Mucosa of descending colon (tissue), 3 donors: ENCODE measurements at regions not wholly inside any gene's neighbourhood (a gene's known extent, or its start where the extent isn't known, plus 50 kb on each side); places are given as distances from the start of the nearest gene placed in this dataset.

Experiments used
- ATAC-seq: fragments of 200-7000 bp; cut with Tn5 transposase; one replicate; pipeline ENCODE4 v1.9.1; 2020; ENCODE audit warnings: mild to moderate bottlenecking, moderate library complexity
- DNase-seq, 3 donors: peaks; one replicate each; pipeline ENCODE4 v3.0.0-alpha.2; 2020
- H3K36me3 ChIP-seq: fragments of 200-600 bp; one replicate; pipeline ENCODE4 v1.8.0; 2021; ENCODE audit warnings: low read depth, mild to moderate bottlenecking
- H3K4me1 ChIP-seq: fragments of 200-600 bp; one replicate; pipeline ENCODE4 v1.8.0; 2021; ENCODE audit warnings: low read depth, mild to moderate bottlenecking
- H3K4me3 ChIP-seq: fragments of 200-600 bp; one replicate; pipeline ENCODE4 v1.8.0; 2021; ENCODE audit warnings: mild to moderate bottlenecking
- H3K9me3 ChIP-seq: fragments of 200-600 bp; one replicate; pipeline ENCODE4 v1.8.0; 2021; ENCODE audit warnings: mild to moderate bottlenecking
- CTCF ChIP-seq: fragments of 200-600 bp; IDR thresholded peaks from one replicate; pipeline ENCODE4 v1.8.0; 2022; ENCODE audit warnings: antibody characterized with exemption, mild to moderate bottlenecking
- intact Hi-C, 2 donors: fragments of 100-400 bp; cut with DNase I in 1 of 2; cut with micrococcal nuclease in 1 of 2; formaldehyde crosslinking; loops; one replicate each; pipeline versions ENCODE4 v1.11.0 to v1.11.1; 2022; cut with DNase I, micrococcal nuclease
- donor health status: DM: no; HTN: no; CAD: no; lungs with moderate emphysema.
- donor health status: DM: no; HTN: no; CAD: no.
- donor health status: DM: no; HTN: yes; CAD: no.

GRCh38 chr13:99651016-99651415 is 149.7 kb downstream of the TM9SF2 start:
- Histone ChIP-seq H3K4me1 (no peaks in the 10 kb centered on the region), H3K36me3 (no peaks in the 10 kb centered on the region), H3K9me3 (no peaks in the 10 kb centered on the region), H3K4me3 (no peak overlapping the region)
- no peak for ATAC-seq
- no peak for DNase-seq
- intact Hi-C loops = loop anchor here in 1 of 2 donors (10.0 kb wide), 2 partner anchors 584 to 864 kb away; no protein-coding TSS in a partner anchor
- no peak for TF ChIP-seq CTCF

GRCh38 chr13:99650410-99650809 is 149.1 kb downstream of the TM9SF2 start:
- no peak overlapping the region for H3K4me3 ChIP-seq
- DNase-seq (no peak), ATAC-seq (no peak)
- H3K9me3 ChIP-seq = no peaks in the 10 kb centered on the region
- TF ChIP-seq CTCF = no peak
- intact Hi-C loops = loop anchor here in 1 of 2 donors (10.0 kb wide), 2 partner anchors 584 to 864 kb away; no protein-coding TSS in a partner anchor
- no peaks in the 10 kb centered on the region for H3K4me1 ChIP-seq
- no peaks in the 10 kb centered on the region for H3K36me3 ChIP-seq

GRCh38 chr13:99648927-99649326 is 147.7 kb downstream of the TM9SF2 start:
- Histone ChIP-seq H3K4me1 (no peaks in the 10 kb centered on the region), H3K9me3 (no peaks in the 10 kb centered on the region), H3K36me3 (no peaks in the 10 kb centered on the region), H3K4me3 (no peak overlapping the region)
- TF ChIP-seq CTCF = no peak
- intact Hi-C loops = no loop called here
- no peak for DNase-seq
- no peak for ATAC-seq

GRCh38 chr13:99648066-99648665 is 146.9 kb downstream of the TM9SF2 start:
- DNase-seq (no peak), ATAC-seq (no peak)

GRCh38 chr13:99647596-99647985 is 146.3 kb downstream of the TM9SF2 start:
- Histone ChIP-seq H3K36me3 (no peaks in the 10 kb centered on the region), H3K4me1 (no peaks in the 10 kb centered on the region), H3K9me3 (no peaks in the 10 kb centered on the region), H3K4me3 (no peak overlapping the region)
- DNase-seq = no peak
- intact Hi-C loops = no loop called here
- no peak for ATAC-seq
- no peak for TF ChIP-seq CTCF

More at GRCh38 chr13:99648066-99648665, 146.9 kb downstream of the TM9SF2 start:
- intact Hi-C loops = no loop called here
- no peak overlapping the region for H3K4me3 ChIP-seq
- no peak for TF ChIP-seq CTCF
- no peaks in the 10 kb centered on the region for H3K4me1 ChIP-seq
- no peaks in the 10 kb centered on the region for H3K9me3 ChIP-seq
- H3K36me3 ChIP-seq = no peaks in the 10 kb centered on the region
